Keratinocyte (primary cell): ENCODE measurements at regions not wholly inside any gene's neighbourhood (a gene's known extent, or its start where the extent isn't known, plus 50 kb on each side); places are given as distances from the start of the nearest gene placed in this dataset.

Experiments
- DNase-seq: peaks from one replicate; pipeline ENCODE4 v3.0.0-alpha.2; 2011; ENCODE audit warnings: low read depth, missing footprints, low spot score
- FAIRE-seq: peaks from 2 replicates; lab custom pipeline; 2011; peaks lifted over from hg19 to GRCh38; lab: Jason Lieb, UNC
- H2AFZ ChIP-seq: 2 replicates; pipeline ENCODE4 v1.6.0; 2012; ENCODE audit warnings: low read length, control low read depth, inconsistent platforms; ENCODE audit not compliant: control insufficient read depth
- H3K27ac ChIP-seq: 2 replicates; pipeline ENCODE4 v1.5.1; 2011; ENCODE audit warnings: low read length; ENCODE audit not compliant: control insufficient read depth, insufficient read depth
- H3K27me3 ChIP-seq: 3 replicates; pipeline ENCODE4 v1.6.0; 2011; ENCODE audit warnings: low read length; ENCODE audit not compliant: control insufficient read depth, insufficient read depth; ENCODE audit errors: extremely low read depth
- H3K36me3 ChIP-seq, 2 experiments: 2 replicates in 1 of 2; 3 replicates in 1 of 2; pipeline ENCODE4 v1.5.1; 2011; ENCODE audit warnings: low read length in 2 of 2, mild to moderate bottlenecking in 1 of 2; ENCODE audit not compliant: control insufficient read depth in 2 of 2, insufficient read depth in 2 of 2; ENCODE audit errors: extremely low read depth in 1 of 2
- H3K4me1 ChIP-seq: 3 replicates; pipeline ENCODE4 v1.5.1; 2011; ENCODE audit warnings: low read length; ENCODE audit not compliant: control insufficient read depth, insufficient read depth; ENCODE audit errors: extremely low read depth
- H3K4me2 ChIP-seq: 3 replicates; pipeline ENCODE4 v1.6.0; 2011; ENCODE audit warnings: low read depth, low read length; ENCODE audit not compliant: control insufficient read depth, insufficient read depth; ENCODE audit errors: extremely low read depth
- H3K4me3 ChIP-seq, 3 experiments: fragments of 200-600 bp in 1 of 3; sonication (generic) in 1 of 3; 2 replicates in 2 of 3; 3 replicates in 1 of 3; pipeline ENCODE4 v1.5.1; 2011 to 2016; ENCODE audit warnings: low read length in 3 of 3, mild to moderate bottlenecking in 3 of 3, control low read depth in 2 of 3, inconsistent platforms in 1 of 3, low read depth in 1 of 3, mixed read lengths in 1 of 3, mixed run types in 1 of 3, moderate library complexity in 1 of 3; ENCODE audit not compliant: control insufficient read depth in 2 of 3, insufficient read depth in 2 of 3; ENCODE audit errors: extremely low read depth in 1 of 3
- H3K79me2 ChIP-seq: 2 replicates; pipeline ENCODE4 v1.6.0; 2012; ENCODE audit warnings: low read length; ENCODE audit not compliant: control insufficient read depth, insufficient read depth
- H3K9ac ChIP-seq: 3 replicates; pipeline ENCODE4 v1.6.0; 2011; ENCODE audit warnings: low read length; ENCODE audit not compliant: control insufficient read depth, insufficient read depth; ENCODE audit errors: extremely low read depth
- H3K9me1 ChIP-seq: 3 replicates; pipeline ENCODE4 v1.6.0; 2011; ENCODE audit warnings: low read length; ENCODE audit not compliant: control insufficient read depth, insufficient read depth; ENCODE audit errors: extremely low read depth
- H3K9me3 ChIP-seq: 2 replicates; pipeline ENCODE4 v1.5.1; 2012; ENCODE audit warnings: low read depth, low read length; ENCODE audit not compliant: control insufficient read depth
- H4K20me1 ChIP-seq: 3 replicates; pipeline ENCODE4 v1.6.0; 2011; ENCODE audit warnings: low read length; ENCODE audit not compliant: control insufficient read depth, insufficient read depth; ENCODE audit errors: extremely low read depth
- EZH2 ChIP-seq: IDR thresholded peaks from one replicate; pipeline ENCODE4 v1.6.1; 2012; ENCODE audit warnings: inconsistent platforms, mild to moderate bottlenecking, low read length, moderate library complexity
- dilution Hi-C: fragments of 300-500 bp; cut with MboI; formaldehyde crosslinking; loops from one replicate; pipeline ENCODE4 v1.7.0; 2020; ENCODE audit warnings: low sequenced_read_pairs; ENCODE audit not compliant: extremely low pct_ligation_motif_present
- TF ChIP-seq, protein P1 (sequence below), 3 experiments: IDR thresholded peaks in 1 of 3; conservative IDR thresholded peaks in 1 of 3; optimal IDR thresholded peaks in 1 of 3; 2 replicates in 2 of 3; 3 replicates in 1 of 3; pipeline versions ENCODE3 to v1.5.1; 2011; ENCODE audit warnings: low read length in 3 of 3, mild to moderate bottlenecking in 3 of 3, moderate library complexity in 2 of 3, control low read depth in 1 of 3, inconsistent platforms in 1 of 3; ENCODE audit not compliant: insufficient read depth in 2 of 3; ENCODE audit errors: extremely low read depth in 1 of 3

DNA sequence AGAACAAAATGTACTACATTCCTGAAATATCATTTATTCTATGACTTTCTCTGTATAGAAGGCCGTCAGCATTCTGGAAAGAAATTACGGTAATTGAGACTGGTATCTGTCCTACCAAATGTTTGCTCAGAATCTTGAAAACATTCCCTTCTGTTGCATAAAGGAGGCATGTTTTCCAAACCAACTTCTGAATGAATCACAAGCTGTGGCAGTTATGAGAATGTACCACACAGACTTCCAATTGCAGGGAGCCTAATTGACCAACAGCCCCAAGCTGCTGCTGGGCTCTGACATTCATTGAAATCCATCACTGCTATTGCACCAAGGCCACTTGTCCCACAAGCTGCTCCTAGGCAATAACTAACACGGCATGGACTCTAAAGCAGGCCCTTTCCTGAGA, 185.3 kb upstream of the CCDC196 start:
- H3K27me3 ChIP-seq = no peaks in the 10 kb centered on the region
- no peak overlapping the region for H2AFZ ChIP-seq
- H3K79me2 ChIP-seq = no peaks in the 10 kb centered on the region
- no peak for TF ChIP-seq EZH2
- TF ChIP-seq, protein P1, sequence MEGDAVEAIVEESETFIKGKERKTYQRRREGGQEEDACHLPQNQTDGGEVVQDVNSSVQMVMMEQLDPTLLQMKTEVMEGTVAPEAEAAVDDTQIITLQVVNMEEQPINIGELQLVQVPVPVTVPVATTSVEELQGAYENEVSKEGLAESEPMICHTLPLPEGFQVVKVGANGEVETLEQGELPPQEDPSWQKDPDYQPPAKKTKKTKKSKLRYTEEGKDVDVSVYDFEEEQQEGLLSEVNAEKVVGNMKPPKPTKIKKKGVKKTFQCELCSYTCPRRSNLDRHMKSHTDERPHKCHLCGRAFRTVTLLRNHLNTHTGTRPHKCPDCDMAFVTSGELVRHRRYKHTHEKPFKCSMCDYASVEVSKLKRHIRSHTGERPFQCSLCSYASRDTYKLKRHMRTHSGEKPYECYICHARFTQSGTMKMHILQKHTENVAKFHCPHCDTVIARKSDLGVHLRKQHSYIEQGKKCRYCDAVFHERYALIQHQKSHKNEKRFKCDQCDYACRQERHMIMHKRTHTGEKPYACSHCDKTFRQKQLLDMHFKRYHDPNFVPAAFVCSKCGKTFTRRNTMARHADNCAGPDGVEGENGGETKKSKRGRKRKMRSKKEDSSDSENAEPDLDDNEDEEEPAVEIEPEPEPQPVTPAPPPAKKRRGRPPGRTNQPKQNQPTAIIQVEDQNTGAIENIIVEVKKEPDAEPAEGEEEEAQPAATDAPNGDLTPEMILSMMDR (optimal IDR thresholded peaks at IDR 0.05 in 1 of 3, IDR thresholded peaks at IDR 0.05 in 1 of 3, conservative IDR thresholded peaks at IDR 0.05 in 1 of 3; ENCODE audit: extremely low read depth in 1 of 3, insufficient read depth in 2 of 3, low read length in 3 of 3) = no peak
- no peaks in the 10 kb centered on the region for H3K4me1 ChIP-seq
- H4K20me1 ChIP-seq = no peaks in the 10 kb centered on the region
- H3K9me3 ChIP-seq = no peaks in the 10 kb centered on the region
- no peaks in the 10 kb centered on the region for H3K36me3 ChIP-seq
- no peak overlapping the region for H3K4me3 ChIP-seq
- dilution Hi-C loops = no loop called here
- no peak for DNase-seq
- no peak overlapping the region for H3K4me2 ChIP-seq
- no peaks in the 10 kb centered on the region for H3K9me1 ChIP-seq
- no peak for FAIRE-seq
- no peak overlapping the region for H3K27ac ChIP-seq
- no peak overlapping the region for H3K9ac ChIP-seq

GRCh38 chr14:66306101-66306500, 180.1 kb upstream of the CCDC196 start:
- Histone ChIP-seq H3K4me1 (no peaks in the 10 kb centered on the region), H3K4me2 (no peak overlapping the region), H3K9me1 (no peaks in the 10 kb centered on the region), H4K20me1 (no peaks in the 10 kb centered on the region), H3K4me3 (no peak overlapping the region), H3K27ac (no peak overlapping the region), H3K9me3 (no peaks in the 10 kb centered on the region), H3K36me3 (no peaks in the 10 kb centered on the region), H3K27me3 (no peaks in the 10 kb centered on the region), H3K79me2 (no peaks in the 10 kb centered on the region), H2AFZ (no peak overlapping the region), H3K9ac (no peak overlapping the region)
- no peak for TF ChIP-seq EZH2
- TF ChIP-seq, protein P1 (optimal IDR thresholded peaks at IDR 0.05 in 1 of 3, IDR thresholded peaks at IDR 0.05 in 1 of 3, conservative IDR thresholded peaks at IDR 0.05 in 1 of 3; ENCODE audit: extremely low read depth in 1 of 3, insufficient read depth in 2 of 3, low read length in 3 of 3) = no peak
- dilution Hi-C loops = no loop called here
- FAIRE-seq (no peak), DNase-seq (no peak)
